Panc1 (cell line): ENCODE measurements at regions not wholly inside any gene's neighbourhood (a gene's known extent, or its start where the extent isn't known, plus 50 kb on each side); places are given as distances from the start of the nearest gene placed in this dataset.

Experiments
- ATAC-seq: fragments of 200-7000 bp; cut with Tn5 transposase; 2 replicates; pipeline ENCODE4 v1.9.1; 2020; ENCODE audit warnings: mild to moderate bottlenecking, moderate library complexity
- BruUV-seq: library from RNA; stranded (reverse); fragments of 400-500 nt; replicated peaks from 2 replicates; lab custom pipeline; 2021; lab: Mats Ljungman, UMichigan
- CTCF ChIA-PET: fragments of 300-600 bp; sonication (Branson Sonifier 250); formaldehyde crosslinking; loops from one replicate; lab custom pipeline; 2022; ENCODE audit warnings: antibody characterized with exemption; lab: Charles Lee
- POLR2A ChIA-PET: fragments of 300-600 bp; sonication (Branson Sonifier 250); formaldehyde crosslinking; loops from one replicate; lab custom pipeline; 2022; ENCODE audit warnings: antibody characterized with exemption; lab: Charles Lee
- DNase-seq: peaks from one replicate; pipeline ENCODE4 v3.0.0-alpha.2; 2010; ENCODE audit warnings: low read depth, low spot score
- H3K27ac ChIP-seq: 2 replicates; pipeline ENCODE4 v1.5.1; 2011; ENCODE audit warnings: mild to moderate bottlenecking, low read length, inconsistent platforms
- H3K27me3 ChIP-seq: fragments of 200-500 bp; sonication (Bioruptor generic); 2 replicates; pipeline ENCODE4 v1.6.0; 2014; ENCODE audit warnings: low read length, inconsistent platforms; ENCODE audit not compliant: control insufficient read depth, insufficient read depth
- H3K36me3 ChIP-seq: fragments of 200-500 bp; sonication (Bioruptor generic); 2 replicates; pipeline ENCODE4 v1.5.1; 2014; ENCODE audit warnings: inconsistent platforms, mild to moderate bottlenecking, low read length, moderate library complexity; ENCODE audit not compliant: control insufficient read depth, insufficient read depth
- H3K4me1 ChIP-seq: 2 replicates; pipeline ENCODE4 v1.5.1; 2011; ENCODE audit warnings: inconsistent platforms, mild to moderate bottlenecking, low read length, moderate library complexity; ENCODE audit not compliant: control insufficient read depth, insufficient read depth
- H3K4me3 ChIP-seq, 2 experiments: 2 replicates each; pipeline ENCODE4 v1.5.1; 2011 to 2012; ENCODE audit warnings: low read depth in 2 of 2, low read length in 2 of 2, mild to moderate bottlenecking in 2 of 2, inconsistent platforms in 1 of 2, moderate library complexity in 1 of 2
- H3K9me3 ChIP-seq: fragments of 200-500 bp; sonication (Bioruptor generic); 2 replicates; pipeline ENCODE4 v1.5.1; 2014; ENCODE audit warnings: low read depth, mild to moderate bottlenecking, inconsistent platforms, low read length, moderate library complexity; ENCODE audit not compliant: control insufficient read depth, insufficient read depth
- CTCF ChIP-seq: fragments of 450-650 bp; IDR thresholded peaks from 2 replicates; pipeline ENCODE4 v1.5.1; 2017; ENCODE audit warnings: mild to moderate bottlenecking
- POLR2AphosphoS5 ChIP-seq: IDR thresholded peaks from 2 replicates; pipeline ENCODE4 v1.6.1; 2012; ENCODE audit warnings: mild to moderate bottlenecking, low read depth, low read length, moderate library complexity
- SIN3A ChIP-seq: IDR thresholded peaks from 2 replicates; pipeline ENCODE4 v1.6.1; 2012; ENCODE audit warnings: low read depth, mild to moderate bottlenecking, low read length, moderate library complexity, borderline replicate concordance; ENCODE audit not compliant: insufficient read depth
- TCF7L2 ChIP-seq: IDR thresholded peaks from 2 replicates; pipeline ENCODE4 v1.6.1; 2011; ENCODE audit warnings: mild to moderate bottlenecking, low read depth, low read length, inconsistent platforms
- in situ Hi-C: cut with HindIII; loops from 2 replicates; pipeline ENCODE4 v1.10.0; 2016; ENCODE audit warnings: low sequenced_read_pairs, low pct_unique_long_range_greater_than_20kb
- intact Hi-C: fragments of 100-400 bp; cut with micrococcal nuclease; formaldehyde crosslinking; loops from one replicate; pipeline ENCODE4 v1.10.0; 2022; ENCODE audit not compliant: unreplicated experiment
- TF ChIP-seq, protein P1 (sequence below), 2 experiments: IDR thresholded peaks; 2 replicates each; pipeline ENCODE4 v1.6.1; 2011 to 2012; ENCODE audit warnings: low read depth in 2 of 2, control low read depth in 1 of 2, low read length in 1 of 2, mild to moderate bottlenecking in 1 of 2, moderate library complexity in 1 of 2; ENCODE audit not compliant: insufficient read depth in 1 of 2

DNA sequence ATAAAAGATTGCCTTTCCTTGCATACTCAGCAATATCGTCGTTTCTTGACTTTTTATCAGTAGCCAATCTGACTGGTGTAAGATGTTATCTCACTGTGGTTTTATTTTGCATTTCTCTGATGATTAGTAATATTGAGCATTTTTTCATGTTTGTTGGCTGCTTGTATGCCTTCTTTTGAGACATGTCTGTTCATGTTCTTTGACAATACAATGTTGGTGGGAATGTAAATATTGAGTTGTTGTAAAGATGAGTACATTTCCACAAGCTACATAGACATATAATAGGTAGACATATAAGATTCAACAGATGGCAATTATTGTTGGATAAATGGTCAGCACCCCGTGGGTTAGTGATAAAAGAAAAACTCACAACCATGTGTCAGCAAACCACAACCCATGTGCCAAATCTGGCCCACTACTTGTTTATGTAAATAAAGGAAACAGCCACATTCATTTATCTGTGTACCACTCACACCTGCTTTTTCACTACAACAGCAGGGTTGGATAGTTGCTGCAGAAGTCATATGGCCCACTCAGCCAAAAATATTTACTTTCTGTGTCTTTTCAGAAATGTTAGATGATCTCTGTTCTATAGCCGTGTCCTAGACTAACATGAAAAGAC is 153.1 kb upstream of the VCX start:
- DNase-seq (no peak), ATAC-seq (no peak)
- Histone ChIP-seq H3K36me3 (no peaks in the 10 kb centered on the region), H3K27me3 (no peaks in the 10 kb centered on the region), H3K9me3 (no peaks in the 10 kb centered on the region), H3K27ac (no peak overlapping the region), H3K4me3 (no peak overlapping the region), H3K4me1 (no peaks in the 10 kb centered on the region)
- no TSS peak for BruUV-seq
- no peak for TF ChIP-seq CTCF
- TF ChIP-seq SIN3A, result no peak
- TF ChIP-seq TCF7L2, result no peak
- TF ChIP-seq POLR2AphosphoS5, result no peak
- TF ChIP-seq, protein P1, sequence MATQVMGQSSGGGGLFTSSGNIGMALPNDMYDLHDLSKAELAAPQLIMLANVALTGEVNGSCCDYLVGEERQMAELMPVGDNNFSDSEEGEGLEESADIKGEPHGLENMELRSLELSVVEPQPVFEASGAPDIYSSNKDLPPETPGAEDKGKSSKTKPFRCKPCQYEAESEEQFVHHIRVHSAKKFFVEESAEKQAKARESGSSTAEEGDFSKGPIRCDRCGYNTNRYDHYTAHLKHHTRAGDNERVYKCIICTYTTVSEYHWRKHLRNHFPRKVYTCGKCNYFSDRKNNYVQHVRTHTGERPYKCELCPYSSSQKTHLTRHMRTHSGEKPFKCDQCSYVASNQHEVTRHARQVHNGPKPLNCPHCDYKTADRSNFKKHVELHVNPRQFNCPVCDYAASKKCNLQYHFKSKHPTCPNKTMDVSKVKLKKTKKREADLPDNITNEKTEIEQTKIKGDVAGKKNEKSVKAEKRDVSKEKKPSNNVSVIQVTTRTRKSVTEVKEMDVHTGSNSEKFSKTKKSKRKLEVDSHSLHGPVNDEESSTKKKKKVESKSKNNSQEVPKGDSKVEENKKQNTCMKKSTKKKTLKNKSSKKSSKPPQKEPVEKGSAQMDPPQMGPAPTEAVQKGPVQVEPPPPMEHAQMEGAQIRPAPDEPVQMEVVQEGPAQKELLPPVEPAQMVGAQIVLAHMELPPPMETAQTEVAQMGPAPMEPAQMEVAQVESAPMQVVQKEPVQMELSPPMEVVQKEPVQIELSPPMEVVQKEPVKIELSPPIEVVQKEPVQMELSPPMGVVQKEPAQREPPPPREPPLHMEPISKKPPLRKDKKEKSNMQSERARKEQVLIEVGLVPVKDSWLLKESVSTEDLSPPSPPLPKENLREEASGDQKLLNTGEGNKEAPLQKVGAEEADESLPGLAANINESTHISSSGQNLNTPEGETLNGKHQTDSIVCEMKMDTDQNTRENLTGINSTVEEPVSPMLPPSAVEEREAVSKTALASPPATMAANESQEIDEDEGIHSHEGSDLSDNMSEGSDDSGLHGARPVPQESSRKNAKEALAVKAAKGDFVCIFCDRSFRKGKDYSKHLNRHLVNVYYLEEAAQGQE (IDR thresholded peaks at IDR 0.05; ENCODE audit: insufficient read depth in 1 of 2, low read depth in 2 of 2, low read length in 1 of 2), result no peak
- in situ Hi-C loops, result no loop called here
- CTCF ChIA-PET, result no interaction called here
- intact Hi-C loops, result no loop called here
- POLR2A ChIA-PET, result no interaction called here

GRCh38 chrX:7680181-7680580 is 162.8 kb upstream of the VCX start:
- no TSS peak for BruUV-seq
- H3K4me3 ChIP-seq, result no peak overlapping the region
- no peaks in the 10 kb centered on the region for H3K4me1 ChIP-seq
- TF ChIP-seq TCF7L2 (no peak), SIN3A (no peak), CTCF (no peak), POLR2AphosphoS5 (no peak)
- TF ChIP-seq, protein P1 (IDR thresholded peaks at IDR 0.05; ENCODE audit: insufficient read depth in 1 of 2, low read depth in 2 of 2, low read length in 1 of 2), result no peak
- CTCF ChIA-PET, result no interaction called here
- H3K9me3 ChIP-seq, result no peaks in the 10 kb centered on the region
- POLR2A ChIA-PET, result no interaction called here
- DNase-seq (no peak), ATAC-seq (no peak)
- no peaks in the 10 kb centered on the region for H3K36me3 ChIP-seq
- no peaks in the 10 kb centered on the region for H3K27me3 ChIP-seq
- in situ Hi-C loops, result no loop called here
- no peak overlapping the region for H3K27ac ChIP-seq
- intact Hi-C loops, result no loop called here
